ENCODE measurements at regions not wholly inside any gene's neighbourhood (a gene's known extent, or its start where the extent isn't known, plus 50 kb on each side); places are given as distances from the start of the nearest gene placed in this dataset.

- no peak for TF ChIP-seq POLR2A (IDR thresholded peaks at IDR 0.05; ENCODE audit: low read depth, low read length)
- TF ChIP-seq TAF1 (IDR thresholded peaks at IDR 0.05; ENCODE audit: low read depth, low read length) = no peak
Measured at GRCh38 chr1:87182611-87183010, 146.1 kb upstream of the LMO4 start.
